ENCODE measurements at regions not wholly inside any gene's neighbourhood (a gene's known extent, or its start where the extent isn't known, plus 50 kb on each side); places are given as distances from the start of the nearest gene placed in this dataset.
"Not testable (repeated sequence)": the region's sequence is repeated elsewhere in the genome, so short reads cannot be mapped to it uniquely, and the experiment has no call there.

DNA sequence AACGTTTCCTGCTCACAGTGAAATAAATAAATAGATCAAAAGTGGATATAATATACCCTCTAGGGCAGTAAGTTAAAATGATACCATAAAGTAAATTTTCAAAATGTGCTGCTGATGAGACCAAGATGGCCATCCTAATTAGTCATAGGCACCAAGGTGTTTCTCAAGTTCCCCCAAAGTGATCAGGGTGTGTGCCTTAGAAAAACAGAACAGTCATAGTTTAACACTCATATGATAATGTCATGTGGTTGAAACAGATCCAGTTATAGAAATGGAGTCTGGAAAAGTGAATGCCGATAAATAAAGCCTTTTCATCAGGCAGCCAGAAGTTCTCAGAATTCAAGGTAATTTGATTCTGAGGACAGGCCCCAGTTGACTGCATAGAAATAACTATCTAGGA lies 161.5 kb upstream of the CDKN2B start:
- Mint-ChIP-seq H3K36me3 (no peaks in the 10 kb centered on the region), H3K27me3 (peaks cover 27% of the 10 kb centered on the region), H3K4me1 (peaks cover 5% of the 10 kb centered on the region), H3K27ac (no peak overlapping the region), H3K4me3 (no peak overlapping the region), H3K9me3 (ENCODE audit: low read depth) (no peaks in the 10 kb centered on the region)
- ATAC-seq = no peak
- CTCF ChIA-PET = no interaction called here
- DNase-seq = no peak

DNA sequence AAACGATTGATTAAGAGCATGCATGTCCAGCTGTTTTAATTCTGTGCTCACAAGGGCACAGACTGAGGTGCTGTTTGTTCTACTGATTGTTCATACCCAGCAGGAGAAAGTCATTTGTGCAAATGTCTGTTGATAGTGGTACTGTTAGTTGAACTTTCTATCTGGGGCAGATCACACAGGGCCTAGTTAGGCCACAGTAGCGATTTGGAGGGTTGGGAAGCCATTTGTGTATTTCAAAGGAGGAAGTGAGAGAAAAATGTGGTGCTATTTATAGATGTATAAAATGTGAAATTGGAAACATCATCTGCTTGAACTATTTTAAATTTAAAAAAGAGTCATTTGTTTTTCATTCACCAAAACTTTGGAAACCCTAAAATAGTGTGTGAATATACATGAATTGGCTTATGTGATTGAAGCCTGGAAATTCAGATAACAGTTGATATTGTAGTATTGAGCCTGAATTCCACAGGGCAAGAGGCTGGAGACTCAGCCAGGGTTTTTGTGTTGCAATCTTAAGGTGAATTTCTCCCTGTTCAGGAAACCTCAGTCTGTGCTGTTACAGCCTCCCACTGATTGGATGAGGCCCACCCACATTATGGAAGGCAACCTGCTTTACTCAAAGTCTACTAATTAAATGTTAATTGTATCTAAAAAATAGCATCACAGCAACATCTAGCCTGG lies 162.0 kb upstream of the CDKN2B start:
- H3K9me3 Mint-ChIP-seq (ENCODE audit: low read depth) = no peaks in the 10 kb centered on the region
- H3K4me1 Mint-ChIP-seq = peaks cover 10% of the 10 kb centered on the region
- CTCF ChIA-PET = no interaction called here
- no peaks in the 10 kb centered on the region for H3K36me3 Mint-ChIP-seq
- H3K4me3 Mint-ChIP-seq = no peak overlapping the region
- ATAC-seq = no peak
- peaks cover 23% of the 10 kb centered on the region for H3K27me3 Mint-ChIP-seq
- DNase-seq = no peak
- H3K27ac Mint-ChIP-seq = no peak overlapping the region

DNA sequence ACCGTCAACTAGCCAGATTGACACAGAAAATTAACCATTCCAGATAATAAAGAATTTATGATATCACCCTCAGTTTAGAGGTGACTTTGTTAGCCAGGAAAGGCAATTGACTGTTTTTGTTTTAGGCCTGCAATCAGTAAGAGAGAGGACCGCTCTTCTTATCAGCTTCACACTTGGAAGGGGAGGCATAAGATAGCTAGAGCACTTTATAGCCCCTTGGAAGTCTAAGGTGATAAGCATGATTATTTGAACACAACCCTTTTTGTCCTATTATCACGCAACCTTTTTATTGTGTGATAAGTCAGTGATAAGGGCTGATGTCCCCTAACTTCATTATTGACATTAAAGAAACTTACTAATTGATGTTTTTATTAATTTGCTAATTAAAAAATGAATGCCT lies 162.6 kb upstream of the CDKN2B start:
- peaks cover 15% of the 10 kb centered on the region for H3K4me1 Mint-ChIP-seq
- DNase-seq (no peak), ATAC-seq (no peak)
- no peak overlapping the region for H3K4me3 Mint-ChIP-seq
- H3K27me3 Mint-ChIP-seq = peaks cover 24% of the 10 kb centered on the region
- CTCF ChIA-PET = no interaction called here
- no peaks in the 10 kb centered on the region for H3K36me3 Mint-ChIP-seq
- H3K9me3 Mint-ChIP-seq (ENCODE audit: low read depth) = no peaks in the 10 kb centered on the region
- H3K27ac Mint-ChIP-seq = no peak overlapping the region

DNA sequence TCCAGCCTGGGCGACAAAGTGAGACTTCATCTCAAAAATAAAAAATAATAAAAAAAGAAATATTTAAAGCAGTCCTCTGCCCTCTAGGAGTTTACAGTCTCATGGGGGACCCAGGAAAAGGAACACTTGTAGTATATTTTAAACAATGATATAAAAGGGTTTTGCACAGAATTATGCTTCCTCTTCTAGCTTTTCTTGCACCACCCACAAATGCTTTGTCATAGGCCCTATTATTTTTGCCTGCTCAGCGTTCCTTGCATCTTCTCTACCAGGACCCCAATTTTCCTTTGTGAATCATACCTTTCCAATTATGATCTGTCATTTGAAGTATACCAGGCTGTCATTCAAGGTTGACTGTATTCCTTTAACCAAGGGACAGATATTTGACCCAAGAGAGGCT lies 164.8 kb upstream of the CDKN2B start:
- CTCF ChIA-PET = no interaction called here
- Mint-ChIP-seq H3K27ac (no peak overlapping the region), H3K4me3 (no peak overlapping the region), H3K36me3 (no peaks in the 10 kb centered on the region), H3K27me3 (peaks cover 27% of the 10 kb centered on the region), H3K9me3 (ENCODE audit: low read depth) (peaks cover 2% of the 10 kb centered on the region), H3K4me1 (peaks cover 15% of the 10 kb centered on the region)
- DNase-seq (no peak), ATAC-seq (no peak)

DNA sequence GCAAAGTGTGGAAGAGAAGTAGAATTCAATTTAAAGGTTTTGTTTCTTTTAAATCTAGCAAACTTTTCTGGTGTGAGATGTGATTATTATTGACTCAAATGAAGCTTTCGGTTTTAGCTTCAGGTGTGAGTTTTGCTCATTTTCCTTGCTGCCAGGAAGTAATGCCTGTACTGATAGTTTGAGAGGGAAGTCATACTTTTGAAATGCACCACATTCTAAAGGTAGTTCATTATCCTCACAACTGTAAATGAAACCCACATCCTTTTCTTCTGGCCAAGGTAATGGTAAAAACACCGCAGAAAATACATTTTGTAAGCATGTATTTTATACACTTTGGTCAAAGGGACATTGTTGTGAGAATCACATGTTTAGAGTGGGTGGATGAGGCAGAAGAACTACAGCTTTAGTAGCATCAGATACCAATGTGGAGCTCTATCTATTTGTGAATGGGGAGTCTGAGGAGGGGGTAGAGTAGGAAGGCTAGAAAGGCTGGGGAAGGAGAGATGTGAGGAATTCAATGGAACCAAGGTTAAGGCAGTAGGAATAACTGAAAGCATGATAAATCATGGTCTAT lies 167.0 kb upstream of the CDKN2B start:
- Mint-ChIP-seq H3K9me3 (ENCODE audit: low read depth) (peaks cover 2% of the 10 kb centered on the region), H3K4me3 (no peak overlapping the region), H3K36me3 (no peaks in the 10 kb centered on the region), H3K4me1 (peaks cover 15% of the 10 kb centered on the region), H3K27me3 (peaks cover 36% of the 10 kb centered on the region), H3K27ac (peak overlapping the region; percentile 73)
- ATAC-seq (peak; percentile 83), DNase-seq (no peak)
- CTCF ChIA-PET = interaction anchor here (1.0 to 2.0 kb wide), 2 partner anchors 56 to 68 kb away, joined by 4 to 6 read pairs; no protein-coding TSS in a partner anchor

DNA sequence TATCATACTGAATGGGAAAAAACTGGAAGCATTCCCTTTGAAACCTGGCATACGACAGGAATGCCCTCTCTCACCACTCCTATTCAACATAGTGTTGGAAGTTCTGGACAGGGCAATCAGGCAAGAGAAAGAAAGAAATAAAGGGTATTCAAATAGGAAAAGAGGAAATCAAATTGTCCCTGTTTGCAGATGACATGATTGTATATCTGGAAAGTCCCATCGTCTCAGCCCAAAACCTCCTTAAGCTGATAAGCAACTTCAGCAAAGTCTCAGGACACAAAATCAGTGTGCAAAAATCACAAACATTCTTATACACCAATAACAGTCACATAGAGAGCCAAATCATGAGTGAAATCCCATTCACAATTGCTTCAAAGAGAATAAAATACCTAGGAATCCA lies 171.9 kb upstream of the CDKN2B start:
- H3K4me1 Mint-ChIP-seq; H3K4me3 Mint-ChIP-seq; H3K36me3 Mint-ChIP-seq; CTCF ChIA-PET; H3K9me3 Mint-ChIP-seq (ENCODE audit: low read depth); ATAC-seq; DNase-seq; H3K27ac Mint-ChIP-seq: not testable (repeated sequence)
- peaks cover 44% of the 10 kb centered on the region for H3K27me3 Mint-ChIP-seq

DNA sequence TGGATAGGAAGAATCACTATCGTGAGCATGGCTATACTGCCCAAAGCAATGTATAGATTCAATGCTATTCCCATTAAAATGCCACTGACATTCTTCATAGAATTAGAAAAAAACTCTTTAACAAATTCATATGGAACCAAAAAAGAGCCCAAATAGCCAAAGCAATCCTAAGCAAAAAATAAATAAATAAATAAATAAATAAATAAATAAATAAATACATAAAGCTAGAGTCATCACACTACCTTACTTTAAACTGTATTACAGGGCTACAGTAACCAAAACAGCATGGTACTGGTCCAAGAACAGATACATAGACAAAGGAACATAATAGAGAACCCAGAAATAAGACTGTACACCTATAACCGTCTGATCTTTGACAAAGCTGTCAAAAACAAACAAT lies 180.4 kb upstream of the CDKN2B start:
- Mint-ChIP-seq H3K36me3 (no peaks in the 10 kb centered on the region), H3K27me3 (peaks cover 41% of the 10 kb centered on the region), H3K9me3 (ENCODE audit: low read depth) (no peaks in the 10 kb centered on the region), H3K27ac (no peak overlapping the region), H3K4me1 (no peaks in the 10 kb centered on the region), H3K4me3 (no peak overlapping the region)
- ATAC-seq = no peak
- CTCF ChIA-PET = no interaction called here
- DNase-seq = no peak

DNA sequence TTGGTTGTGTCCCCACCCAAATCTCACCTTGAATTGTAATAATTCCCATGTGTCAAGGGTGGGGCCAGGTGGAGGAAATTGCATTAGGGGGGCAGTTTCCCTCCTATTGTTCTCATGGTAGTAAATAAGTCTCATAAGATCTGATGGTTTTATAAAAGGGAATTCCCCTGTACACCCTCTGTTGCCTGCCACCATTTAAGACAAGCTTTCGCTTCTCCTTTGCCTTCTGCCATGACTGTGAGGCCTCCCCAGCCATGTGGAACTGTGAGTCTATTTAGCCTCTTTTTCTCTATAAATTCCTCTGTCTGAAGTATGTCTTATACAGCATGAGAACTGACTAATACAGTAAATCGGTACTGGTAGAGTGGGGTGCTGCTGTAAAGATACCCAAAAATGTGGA lies 187.9 kb upstream of the CDKN2B start:
- DNase-seq; H3K9me3 Mint-ChIP-seq (ENCODE audit: low read depth); H3K27ac Mint-ChIP-seq; H3K36me3 Mint-ChIP-seq; H3K4me3 Mint-ChIP-seq; CTCF ChIA-PET; H3K4me1 Mint-ChIP-seq; ATAC-seq: not testable (repeated sequence)
- H3K27me3 Mint-ChIP-seq = peaks cover 38% of the 10 kb centered on the region

DNA sequence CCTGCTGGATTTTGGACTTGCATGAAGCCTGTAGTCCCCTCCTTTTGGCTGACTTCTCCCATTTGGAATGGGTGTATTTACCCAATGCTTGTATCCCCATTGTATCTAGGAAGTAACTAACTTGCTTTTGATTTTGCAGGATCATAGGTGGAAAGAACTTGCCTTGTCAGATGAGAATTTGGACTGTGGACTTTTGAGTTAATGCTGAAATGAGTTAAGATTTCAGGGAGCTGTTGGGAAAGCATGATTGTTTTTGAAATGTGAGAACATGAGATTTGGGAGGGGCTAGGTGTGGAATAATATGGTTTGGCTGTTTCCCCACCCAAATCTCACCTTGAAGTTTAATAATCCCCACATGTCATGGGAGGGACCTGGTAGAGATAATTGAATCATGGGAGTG lies 189.6 kb upstream of the CDKN2B start:
- Mint-ChIP-seq H3K27ac (no peak overlapping the region), H3K27me3 (peaks cover 39% of the 10 kb centered on the region), H3K4me1 (peaks cover 4% of the 10 kb centered on the region), H3K36me3 (no peaks in the 10 kb centered on the region), H3K4me3 (no peak overlapping the region), H3K9me3 (ENCODE audit: low read depth) (no peaks in the 10 kb centered on the region)
- DNase-seq (no peak), ATAC-seq (no peak)
- CTCF ChIA-PET = no interaction called here

DNA sequence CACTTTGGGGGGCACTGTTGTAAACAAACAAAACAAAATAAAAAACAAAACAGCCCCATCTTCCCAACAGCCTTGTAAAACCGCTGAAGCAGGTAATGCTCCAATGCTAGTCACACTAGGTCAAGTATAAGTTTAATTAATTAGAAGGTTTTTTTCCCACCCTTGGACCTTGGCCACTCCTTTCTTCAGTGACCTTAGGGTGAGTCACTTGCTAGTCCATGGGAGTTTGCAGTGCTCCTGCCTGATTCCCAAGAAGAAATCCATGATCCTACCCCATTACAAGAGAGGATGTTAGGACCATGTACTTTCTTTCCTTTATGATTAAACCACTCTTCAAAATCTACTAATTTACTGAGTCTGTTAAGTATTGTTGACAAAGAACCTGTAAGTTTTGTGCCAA lies 192.2 kb upstream of the CDKN2B start:
- Mint-ChIP-seq H3K4me1 (peaks cover 5% of the 10 kb centered on the region), H3K27me3 (peaks cover 28% of the 10 kb centered on the region), H3K9me3 (ENCODE audit: low read depth) (no peaks in the 10 kb centered on the region), H3K4me3 (no peak overlapping the region), H3K36me3 (no peaks in the 10 kb centered on the region), H3K27ac (no peak overlapping the region)
- DNase-seq (no peak), ATAC-seq (no peak)
- CTCF ChIA-PET = no interaction called here

DNA sequence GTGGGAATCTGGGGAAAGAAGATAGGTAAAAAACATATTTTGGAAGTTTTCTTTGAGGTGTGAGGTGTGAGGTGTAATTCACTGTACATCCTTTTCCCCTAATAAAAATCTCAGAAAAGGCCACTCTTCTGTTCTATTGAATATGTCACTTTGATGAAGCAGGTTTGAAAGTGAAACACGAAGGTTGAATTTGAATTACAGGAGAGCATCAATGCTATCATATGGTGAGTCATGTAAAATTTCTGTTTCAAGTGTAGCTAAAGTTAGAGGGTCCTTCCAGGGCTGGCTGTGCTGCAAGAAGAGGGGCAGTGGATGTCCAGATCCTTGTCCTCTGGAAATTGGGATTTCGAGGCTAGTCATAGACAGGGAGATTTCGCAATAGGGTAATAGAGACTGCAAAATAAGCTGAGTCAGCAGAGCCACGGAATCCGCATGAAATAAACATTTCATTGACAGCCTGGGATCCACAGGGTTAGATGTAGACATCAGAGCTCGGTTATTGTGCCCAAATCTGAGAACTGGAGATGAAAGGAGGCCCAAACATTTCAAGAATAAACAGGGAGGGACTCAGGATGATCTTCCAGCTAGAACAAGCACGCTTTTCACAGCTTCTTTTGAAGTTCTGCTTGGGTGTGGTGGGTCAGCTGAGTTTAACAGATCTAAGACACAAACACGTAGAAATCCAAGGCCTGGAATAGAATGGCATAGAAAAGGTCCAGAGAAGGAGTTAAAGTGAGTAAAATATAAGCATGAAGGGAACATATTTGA lies 194.4 kb upstream of the CDKN2B start:
- H3K4me1 Mint-ChIP-seq = peaks cover 6% of the 10 kb centered on the region
- H3K27ac Mint-ChIP-seq = no peak overlapping the region
- no peaks in the 10 kb centered on the region for H3K9me3 Mint-ChIP-seq (ENCODE audit: low read depth)
- H3K4me3 Mint-ChIP-seq = no peak overlapping the region
- no peak for ATAC-seq
- H3K36me3 Mint-ChIP-seq = no peaks in the 10 kb centered on the region
- peaks cover 20% of the 10 kb centered on the region for H3K27me3 Mint-ChIP-seq
- CTCF ChIA-PET = interaction anchor here (0.9 kb wide), 1 partner anchor 14 kb away, joined by 3 read pairs; no protein-coding TSS in a partner anchor
- DNase-seq = no peak

DNA sequence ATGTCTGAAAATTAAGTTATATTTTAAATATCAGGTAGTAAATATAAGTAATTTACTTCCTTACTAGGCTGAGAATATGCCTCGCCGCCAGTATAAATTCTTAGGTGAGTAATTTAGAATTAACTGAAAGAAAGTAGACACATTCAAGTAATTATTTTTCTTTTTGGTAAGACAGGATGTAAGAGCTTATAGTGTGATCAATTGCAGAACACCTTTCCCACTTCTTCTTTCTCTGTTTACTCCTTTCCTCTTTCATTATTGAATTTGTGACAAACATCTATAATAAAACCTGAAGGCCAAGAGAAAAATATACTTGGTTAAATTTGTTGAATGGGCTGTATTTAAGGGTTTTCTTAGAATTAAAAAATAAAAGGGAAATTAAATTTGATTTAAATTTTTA lies 195.1 kb upstream of the CDKN2B start:
- Mint-ChIP-seq H3K27me3 (peaks cover 15% of the 10 kb centered on the region), H3K4me1 (peaks cover 13% of the 10 kb centered on the region), H3K36me3 (peaks cover under 1% of the 10 kb centered on the region), H3K4me3 (no peak overlapping the region), H3K27ac (no peak overlapping the region), H3K9me3 (ENCODE audit: low read depth) (no peaks in the 10 kb centered on the region)
- CTCF ChIA-PET = interaction anchor here (1.0 kb wide), 1 partner anchor 40 kb away, joined by 3 read pairs; no protein-coding TSS in a partner anchor
- no peak for ATAC-seq
- DNase-seq = no peak

DNA sequence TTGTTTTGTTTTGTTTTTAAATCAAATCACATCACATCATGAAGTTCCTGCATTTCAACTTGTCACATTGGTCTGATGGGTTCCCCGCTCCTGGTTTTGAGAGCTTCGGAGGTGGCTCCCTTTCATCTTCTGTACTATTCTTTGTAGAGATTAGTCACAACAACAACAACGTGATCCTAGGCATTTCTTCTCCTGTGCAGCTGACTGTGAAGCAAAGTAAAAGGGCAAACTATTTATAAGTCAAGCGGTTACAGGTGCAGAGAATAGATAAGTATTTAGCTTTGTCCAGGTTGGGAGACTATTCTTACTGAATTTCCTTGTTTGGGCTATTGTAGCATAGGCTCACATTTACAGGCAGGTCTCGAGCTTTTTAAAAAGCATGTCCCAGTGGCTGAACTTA lies 197.7 kb upstream of the CDKN2B start:
- H3K4me3 Mint-ChIP-seq = no peak overlapping the region
- H3K27me3 Mint-ChIP-seq = peaks cover 13% of the 10 kb centered on the region
- H3K9me3 Mint-ChIP-seq (ENCODE audit: low read depth) = no peaks in the 10 kb centered on the region
- DNase-seq (no peak), ATAC-seq (no peak)
- peaks cover 23% of the 10 kb centered on the region for H3K4me1 Mint-ChIP-seq
- CTCF ChIA-PET = no interaction called here
- no peak overlapping the region for H3K27ac Mint-ChIP-seq
- peaks cover 3% of the 10 kb centered on the region for H3K36me3 Mint-ChIP-seq

Data from activated CD8-positive, alpha-beta memory T cell treated with anti-CD3 and anti-CD28 coated beads, Interleukin-2, amount 10 ng/mL, durations not matched to agents 7 days and 5 days (primary cell).